ENCODE measurements at regions not wholly inside any gene's neighbourhood (a gene's known extent, or its start where the extent isn't known, plus 50 kb on each side); places are given as distances from the start of the nearest gene placed in this dataset.
A peak's percentile ranks its signal among the peaks of the same experiment; 100 is the strongest.

GRCh38 chr2:12261986-12262680, 454.6 kb upstream of the TRIB2 start:
- Histone ChIP-seq H3K9ac (ENCODE audit: insufficient read depth in 1 of 2, low read length in 2 of 2) (no peak overlapping the region), H3K4me3 (no peak overlapping the region), H3K27me3 (ENCODE audit: control insufficient read depth in 3 of 3, insufficient read depth in 3 of 3, low read length in 2 of 3) (no peaks in the 10 kb centered on the region), H3K9me3 (ENCODE audit: control insufficient read depth in 4 of 4, insufficient read depth in 3 of 4, low read length in 3 of 4) (no peaks in the 10 kb centered on the region), H3K36me3 (ENCODE audit: control insufficient read depth in 4 of 4, insufficient read depth in 4 of 4, low read length in 4 of 4) (no peaks in the 10 kb centered on the region), H3K4me1 (ENCODE audit: control insufficient read depth in 5 of 5, insufficient read depth in 5 of 5, low read length in 5 of 5) (peaks cover 0 to 9% (median 5%) of the 10 kb centered on the region in 5 donors), H3K27ac (ENCODE audit: low read depth in 1 of 2, low read length in 1 of 2) (no peak overlapping the region)
- TF ChIP-seq CTCF (IDR thresholded peaks at IDR 0.05; ENCODE audit: control extremely low read depth, extremely low read depth): no peak
- no peak for ATAC-seq (ENCODE audit: insufficient read depth, low FRiP score)
- no peak for DNase-seq
- 85 to 89% methylated on average over 3 of the region's 3 CpGs for WGBS, 2 donors

GRCh38 chr2:12262681-12263436, 453.9 kb upstream of the TRIB2 start:
- WGBS, 2 donors: 60 to 61% methylated on average over 2 of the region's 2 CpGs
- DNase-seq: peak; percentile 42 to 62 (median 49)

GRCh38 chr2:12263730-12264129, 453.0 kb upstream of the TRIB2 start:
- Histone ChIP-seq H3K9ac (ENCODE audit: insufficient read depth in 1 of 2, low read length in 2 of 2) (no peak overlapping the region), H3K27me3 (ENCODE audit: control insufficient read depth in 3 of 3, insufficient read depth in 3 of 3, low read length in 2 of 3) (no peaks in the 10 kb centered on the region), H3K4me3 (no peak overlapping the region), H3K36me3 (ENCODE audit: control insufficient read depth in 4 of 4, insufficient read depth in 4 of 4, low read length in 4 of 4) (no peaks in the 10 kb centered on the region), H3K9me3 (ENCODE audit: control insufficient read depth in 4 of 4, insufficient read depth in 3 of 4, low read length in 3 of 4) (no peaks in the 10 kb centered on the region), H3K27ac (ENCODE audit: low read depth in 1 of 2, low read length in 1 of 2) (no peak overlapping the region), H3K4me1 (ENCODE audit: control insufficient read depth in 5 of 5, insufficient read depth in 5 of 5, low read length in 5 of 5) (peaks cover 0 to 9% (median 5%) of the 10 kb centered on the region in 5 donors)
- DNase-seq (no peak), ATAC-seq (ENCODE audit: insufficient read depth, low FRiP score) (no peak)
- TF ChIP-seq CTCF (IDR thresholded peaks at IDR 0.05; ENCODE audit: control extremely low read depth, extremely low read depth): no peak

More at GRCh38 chr2:12262681-12263436, 453.9 kb upstream of the TRIB2 start:
- Histone ChIP-seq H3K27me3 (ENCODE audit: control insufficient read depth in 3 of 3, insufficient read depth in 3 of 3, low read length in 2 of 3) (no peaks in the 10 kb centered on the region), H3K27ac (ENCODE audit: low read depth in 1 of 2, low read length in 1 of 2) (no peak overlapping the region), H3K9me3 (ENCODE audit: control insufficient read depth in 4 of 4, insufficient read depth in 3 of 4, low read length in 3 of 4) (no peaks in the 10 kb centered on the region), H3K36me3 (ENCODE audit: control insufficient read depth in 4 of 4, insufficient read depth in 4 of 4, low read length in 4 of 4) (no peaks in the 10 kb centered on the region), H3K4me3 (no peak overlapping the region), H3K9ac (ENCODE audit: insufficient read depth in 1 of 2, low read length in 2 of 2) (no peak overlapping the region), H3K4me1 (ENCODE audit: control insufficient read depth in 5 of 5, insufficient read depth in 5 of 5, low read length in 5 of 5) (peaks cover 0 to 9% (median 5%) of the 10 kb centered on the region in 5 donors)
- no peak for TF ChIP-seq CTCF (IDR thresholded peaks at IDR 0.05; ENCODE audit: control extremely low read depth, extremely low read depth)
- peak; percentile 27 for ATAC-seq (ENCODE audit: insufficient read depth, low FRiP score)

Data from lung (tissue), 11 donors.